ENCODE measurements at regions not wholly inside any gene's neighbourhood (a gene's known extent, or its start where the extent isn't known, plus 50 kb on each side); places are given as distances from the start of the nearest gene placed in this dataset.

DNA sequence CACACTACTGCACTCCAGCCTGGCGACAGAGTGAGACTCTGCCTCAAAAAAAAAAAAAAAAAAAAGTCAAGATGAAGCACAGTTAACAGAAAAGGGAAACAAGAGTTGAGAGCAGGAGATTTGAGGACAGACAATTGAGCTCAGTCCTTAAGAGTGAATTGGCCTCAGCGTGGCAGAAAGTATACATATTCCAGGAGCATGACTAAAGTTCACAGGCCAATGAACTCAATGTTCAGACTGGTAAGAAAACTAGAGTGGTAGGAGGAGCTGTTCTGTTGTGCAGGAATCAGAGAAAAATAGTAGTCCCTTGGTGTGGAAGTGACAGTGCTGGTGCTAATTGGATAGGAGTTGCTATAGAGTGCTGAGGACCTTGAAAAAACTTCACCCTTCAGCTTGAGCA, 60.0 kb downstream of the NRN1 start:
- no peak for DNase-seq (ENCODE audit: low read depth in 3 of 3, low spot score in 1 of 3)

DNA sequence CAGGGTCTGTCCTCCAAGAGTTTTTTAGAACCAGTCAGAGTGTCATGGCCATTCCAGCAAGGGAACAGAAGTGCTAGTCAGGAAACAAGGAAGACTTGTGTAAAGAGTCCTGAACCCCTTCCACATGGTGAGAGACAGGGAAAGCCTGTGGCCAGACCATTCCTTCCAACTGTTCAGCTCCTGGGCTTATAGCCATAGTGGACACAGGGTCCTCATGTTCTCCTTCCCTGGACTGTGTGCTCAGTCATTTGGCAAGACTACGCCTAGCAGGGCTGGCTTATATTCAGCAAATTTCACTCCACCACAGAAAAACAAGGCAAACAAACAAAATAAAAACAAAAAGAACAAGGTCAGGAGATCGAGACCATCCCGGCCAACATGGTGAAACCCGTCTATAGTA, 60.5 kb downstream of the NRN1 start:
- no peak for DNase-seq (ENCODE audit: low read depth in 3 of 3, low spot score in 1 of 3)

DNA sequence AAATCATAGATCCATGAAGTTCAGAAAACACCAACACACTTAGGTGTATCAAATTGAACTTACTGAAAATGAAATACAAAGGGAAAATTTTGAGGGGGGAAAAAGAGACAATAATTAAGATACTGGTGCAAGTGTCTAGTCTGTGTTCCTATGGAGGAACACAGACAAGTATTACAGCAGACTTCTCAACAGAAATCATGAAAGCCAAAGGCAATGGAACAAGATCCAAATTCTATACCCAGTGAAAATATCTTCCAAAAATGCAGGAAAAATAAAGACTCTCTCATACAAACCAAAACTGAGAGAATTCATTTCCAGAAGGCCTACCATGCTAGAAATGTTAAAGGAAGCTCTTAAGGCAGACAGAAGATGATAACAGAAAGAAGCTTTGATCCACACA, 63.1 kb downstream of the NRN1 start:
- no peak for DNase-seq (ENCODE audit: low read depth in 3 of 3, low spot score in 1 of 3)

DNA sequence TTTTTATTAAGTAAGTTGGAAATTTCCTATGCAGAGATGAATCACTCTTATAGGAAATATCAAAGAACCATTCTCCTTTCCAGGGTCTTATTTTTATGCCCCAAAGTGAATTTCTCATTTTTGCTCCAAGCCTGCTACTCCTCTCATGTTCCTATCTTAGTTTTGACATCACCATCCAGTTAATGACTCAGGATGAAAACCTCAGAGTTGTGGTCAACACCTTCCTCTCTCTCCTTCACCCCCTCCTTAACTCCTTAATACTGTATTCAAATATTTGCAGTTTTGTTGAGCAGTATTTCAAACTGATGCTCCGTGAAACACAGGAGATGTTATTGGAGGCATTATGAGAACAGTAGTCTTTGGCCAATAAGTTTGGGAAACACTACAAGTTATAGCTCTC, 64.1 kb downstream of the NRN1 start:
- DNase-seq (ENCODE audit: low read depth in 3 of 3, low spot score in 1 of 3), result no peak

DNA sequence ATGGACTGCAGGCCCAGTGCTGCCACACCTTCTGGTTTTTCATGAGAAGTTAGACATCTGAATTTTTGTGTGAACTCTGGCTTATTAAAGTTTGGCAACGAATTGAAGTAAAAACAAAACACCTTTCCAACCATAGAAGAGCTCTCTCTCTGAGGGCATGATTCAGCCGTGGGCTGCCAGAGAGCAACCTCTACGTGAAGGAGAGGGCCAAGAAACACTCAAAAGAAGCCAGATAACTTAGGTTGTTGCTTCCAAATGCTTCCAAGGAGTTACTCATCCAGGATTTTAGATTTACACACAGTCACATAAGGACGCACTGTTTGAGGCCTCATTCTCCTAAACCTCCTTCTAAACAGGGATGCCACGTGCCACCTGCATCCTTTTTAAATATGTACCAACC, 65.5 kb downstream of the NRN1 start:
- DNase-seq (ENCODE audit: low read depth in 3 of 3, low spot score in 1 of 3), result no peak

DNA sequence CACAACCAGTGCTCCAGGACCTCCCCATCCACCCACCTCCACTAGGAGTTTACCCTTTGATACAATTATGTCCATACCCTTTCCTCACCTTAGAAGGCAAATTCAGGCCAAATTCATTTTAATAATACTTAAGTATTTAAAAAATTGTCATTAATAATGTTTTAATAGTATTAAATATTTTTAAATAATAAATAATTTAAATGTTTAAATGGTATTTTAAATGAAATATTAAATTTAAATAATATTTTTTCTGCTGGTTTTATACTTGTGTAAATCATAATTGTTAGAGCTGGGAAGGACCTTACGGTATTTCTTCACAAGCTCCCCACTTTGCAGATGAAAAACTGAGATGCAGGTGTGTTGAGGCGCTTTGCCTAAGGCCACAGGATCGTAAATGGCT, 67.8 kb downstream of the NRN1 start:
- no peak for DNase-seq (ENCODE audit: low read depth in 3 of 3, low spot score in 1 of 3)

DNA sequence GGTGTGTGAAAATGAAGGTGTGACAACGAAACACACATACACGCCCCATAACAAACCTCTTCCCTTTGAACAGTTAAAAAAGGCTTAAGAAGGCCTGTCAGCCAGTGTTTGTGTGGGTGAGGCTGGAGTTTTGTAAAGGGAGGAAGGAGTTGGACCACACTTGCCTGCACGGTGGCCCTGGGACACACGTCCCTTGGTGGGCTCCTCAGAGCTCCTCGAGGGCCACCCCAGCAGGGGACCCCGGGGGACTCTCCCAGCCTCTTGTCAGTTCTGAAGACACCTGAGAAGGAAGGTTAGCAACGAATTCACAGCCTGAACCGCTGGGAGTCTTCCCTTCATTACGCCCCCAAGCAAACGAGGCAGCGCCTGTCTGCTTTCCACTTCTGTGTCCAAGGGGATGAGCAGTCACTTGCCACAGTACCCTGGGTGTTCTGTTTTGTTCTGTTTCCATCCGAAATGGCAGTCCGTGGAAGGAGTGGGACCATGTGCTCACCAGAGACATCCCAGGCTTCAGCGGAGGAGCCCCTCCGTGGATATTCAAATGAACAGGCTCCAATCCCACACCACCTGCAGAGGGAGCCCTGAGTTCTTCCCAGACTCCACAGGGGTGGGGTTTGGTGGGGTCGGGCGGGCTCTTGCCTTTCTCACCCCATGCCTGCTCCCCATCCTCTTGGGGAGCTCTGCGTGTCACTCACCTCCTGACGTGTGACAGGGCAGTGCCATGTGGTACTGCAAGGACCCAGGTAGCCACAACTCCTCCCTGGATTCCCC, 68.6 kb downstream of the NRN1 start:
- no peak for DNase-seq (ENCODE audit: low read depth in 3 of 3, low spot score in 1 of 3)

DNA sequence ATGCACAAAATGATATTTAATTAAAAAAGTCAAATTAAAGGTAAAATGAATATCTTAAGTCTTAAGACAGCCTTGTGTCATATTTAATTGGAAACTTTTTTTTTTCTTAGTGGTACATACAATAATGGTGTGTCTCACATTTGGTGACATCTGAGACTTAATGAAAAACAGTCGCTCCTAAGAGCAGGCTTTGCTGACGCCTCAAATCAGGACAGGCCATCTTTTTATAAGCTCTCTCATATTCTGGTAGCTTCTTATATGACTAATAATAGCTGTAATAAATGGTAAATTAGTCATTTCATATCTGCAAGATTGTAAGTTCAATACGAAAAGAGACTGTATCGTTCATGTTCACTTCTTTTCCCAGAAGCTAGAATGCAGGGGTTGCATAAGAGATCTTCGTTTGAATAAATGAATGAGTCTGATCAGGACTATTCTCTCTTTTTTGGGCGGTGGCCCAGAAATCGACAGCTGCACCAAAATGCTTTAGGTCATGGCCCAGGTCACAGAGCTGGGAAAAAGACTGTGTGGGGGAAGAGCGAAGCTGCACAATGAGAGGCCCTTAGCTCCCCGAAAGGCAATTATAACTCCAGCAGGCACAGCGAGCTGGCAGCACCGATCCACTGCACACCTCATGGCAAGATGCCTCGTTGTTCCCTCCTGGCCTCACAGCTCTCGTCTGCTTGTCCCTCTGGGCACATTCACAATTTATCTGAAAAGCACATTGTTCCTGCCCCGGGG, 69.4 kb downstream of the NRN1 start:
- DNase-seq (ENCODE audit: low read depth in 3 of 3, low spot score in 1 of 3), result no peak

DNA sequence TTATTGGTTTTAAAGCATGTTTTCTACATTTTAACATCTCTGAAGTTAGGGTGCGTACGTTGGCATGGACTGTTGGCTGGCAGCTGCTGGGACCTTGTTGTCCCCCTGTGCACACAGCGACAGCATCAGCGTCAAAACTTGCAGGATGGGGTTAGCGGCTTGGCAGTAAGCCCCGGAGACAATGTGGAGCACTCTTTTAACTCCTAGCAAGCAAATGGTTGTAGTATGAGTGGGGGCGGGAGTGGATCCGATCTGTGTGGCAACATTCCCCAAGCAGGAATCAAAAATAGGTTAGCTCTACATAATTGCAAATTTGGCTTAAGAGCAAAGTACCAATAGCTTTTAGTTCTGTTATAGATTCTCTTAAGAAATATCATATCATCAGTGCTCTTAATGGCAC, 70.1 kb downstream of the NRN1 start:
- no peak for DNase-seq (ENCODE audit: low read depth in 3 of 3, low spot score in 1 of 3)

DNA sequence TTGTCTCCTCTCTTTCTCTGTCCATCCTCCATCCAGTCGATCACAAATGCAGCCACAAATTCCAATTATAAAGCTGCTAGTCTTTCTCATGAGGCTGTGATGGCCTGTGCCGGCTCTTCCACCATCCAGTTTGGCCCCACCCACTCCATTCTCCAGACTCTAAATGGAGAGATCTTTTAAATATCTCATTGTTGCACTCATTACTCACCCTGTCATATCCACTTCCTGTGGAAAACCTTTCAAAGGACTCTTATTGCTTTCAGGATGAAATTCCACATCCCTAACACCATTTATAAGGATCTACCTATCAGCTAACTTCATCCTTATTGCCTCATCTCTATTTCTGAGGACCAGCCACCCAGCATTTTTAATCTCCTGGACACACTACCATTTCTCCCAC, 70.6 kb downstream of the NRN1 start:
- DNase-seq (ENCODE audit: low read depth in 3 of 3, low spot score in 1 of 3), result no peak

DNA sequence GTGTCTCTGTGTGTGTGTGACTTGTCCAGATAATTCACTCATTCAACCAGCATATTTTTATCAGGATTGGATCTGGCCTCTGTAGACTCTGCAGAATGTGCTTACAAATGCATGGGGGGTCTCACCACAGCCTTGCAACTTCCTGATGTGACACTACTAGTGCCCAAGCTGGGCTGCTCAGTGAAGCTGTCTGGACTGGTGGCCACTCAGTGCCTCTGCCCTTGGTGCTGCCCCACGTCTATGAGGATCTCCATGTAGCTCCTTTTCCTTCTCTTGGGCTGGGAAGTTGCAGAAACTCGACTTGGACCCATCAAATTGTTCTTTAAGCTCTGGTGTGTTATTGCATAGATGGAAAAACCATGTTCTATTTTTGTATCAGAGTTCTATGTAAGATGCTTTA, 75.8 kb downstream of the NRN1 start:
- no peak for DNase-seq (ENCODE audit: low read depth in 3 of 3, low spot score in 1 of 3)

DNA sequence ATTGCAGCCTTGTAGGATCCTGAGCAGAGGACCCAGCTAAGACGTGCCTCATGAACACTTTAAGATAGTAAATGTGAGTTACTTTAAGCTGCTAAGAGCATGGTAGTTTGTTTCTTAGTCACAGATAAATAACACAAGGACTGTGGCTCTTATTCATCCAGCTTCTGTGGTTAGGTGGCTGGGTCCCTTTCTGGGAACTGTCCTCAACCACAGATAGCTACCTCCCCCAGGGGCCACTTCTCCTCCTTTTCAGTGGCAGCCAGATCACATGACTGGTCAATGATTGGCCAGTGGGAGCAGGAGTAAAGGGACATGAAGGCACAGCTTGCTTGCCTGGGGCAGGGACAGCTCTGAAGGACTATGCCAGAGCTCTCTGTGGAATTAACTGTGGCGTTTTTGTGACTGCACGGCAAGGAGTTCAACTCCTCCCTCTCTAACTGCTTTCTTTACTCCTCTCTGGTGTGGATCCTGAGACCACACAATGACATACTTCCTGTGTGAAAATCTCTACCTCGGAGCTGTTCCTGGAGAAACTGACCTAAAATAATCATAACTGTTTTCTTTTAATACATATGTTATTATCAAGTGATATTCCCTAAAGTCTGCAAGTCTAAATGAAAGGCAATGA, 76.5 kb downstream of the NRN1 start:
- no peak for DNase-seq (ENCODE audit: low read depth in 3 of 3, low spot score in 1 of 3)

DNA sequence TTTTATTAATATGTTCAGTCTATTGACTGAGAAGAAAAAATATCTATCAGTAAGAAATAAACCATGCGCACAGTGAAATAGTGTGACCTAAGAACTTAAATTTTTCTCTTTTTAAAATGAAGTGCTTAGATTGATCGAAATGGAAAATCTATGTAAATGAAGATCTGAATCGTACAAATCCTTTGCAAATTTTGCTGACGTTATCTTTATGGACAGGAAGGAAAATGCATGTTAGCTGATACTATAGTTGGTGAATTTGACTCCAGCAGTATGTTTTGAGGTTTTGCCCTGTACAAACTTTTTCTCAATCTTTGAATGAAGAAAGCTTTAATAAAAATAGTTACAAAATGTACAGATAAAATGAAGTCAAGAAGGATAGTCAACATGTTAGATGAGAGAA, 82.9 kb downstream of the NRN1 start:
- DNase-seq (ENCODE audit: low read depth in 3 of 3, low spot score in 1 of 3), result no peak

DNA sequence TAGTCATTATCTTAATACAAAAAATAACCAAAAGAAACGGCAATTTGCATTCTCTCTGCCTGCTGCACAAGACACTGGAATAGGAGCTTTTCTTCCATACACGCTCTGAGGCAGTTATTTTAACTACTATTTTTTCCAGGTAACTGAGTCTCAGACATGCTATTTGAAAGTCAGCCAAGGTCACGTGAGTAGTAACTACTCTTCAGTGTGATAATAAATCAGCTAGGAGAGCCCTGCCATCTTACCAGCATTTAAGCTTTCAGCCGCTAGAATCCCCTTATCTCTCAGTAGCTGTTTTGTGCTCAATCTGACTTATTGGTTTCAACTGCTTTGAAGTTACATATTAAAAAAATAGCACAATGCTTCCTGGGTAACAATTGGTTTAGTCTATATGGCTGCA, 84.5 kb downstream of the NRN1 start:
- no peak for DNase-seq (ENCODE audit: low read depth in 3 of 3, low spot score in 1 of 3)

DNA sequence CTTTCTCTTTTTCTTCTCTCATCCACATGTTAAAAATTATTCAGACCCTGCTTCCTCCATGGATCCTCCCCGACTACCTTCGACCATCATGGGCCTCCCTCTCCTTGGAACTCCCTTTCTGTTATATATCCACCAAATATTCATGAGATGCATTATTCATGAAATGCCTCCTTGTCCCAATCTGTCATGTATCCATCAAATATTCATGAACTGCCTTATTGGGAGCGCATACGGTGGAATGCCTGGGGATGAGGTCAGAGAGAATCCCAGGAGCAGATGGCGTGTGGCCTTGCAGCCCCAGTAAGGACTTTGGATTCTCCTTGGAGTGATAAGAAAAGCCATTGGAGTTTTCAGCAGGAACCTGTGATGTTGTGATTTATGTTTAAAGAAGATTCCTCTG, 97.0 kb downstream of the NRN1 start:
- no peak for DNase-seq (ENCODE audit: low read depth in 3 of 3, low spot score in 1 of 3)

DNA sequence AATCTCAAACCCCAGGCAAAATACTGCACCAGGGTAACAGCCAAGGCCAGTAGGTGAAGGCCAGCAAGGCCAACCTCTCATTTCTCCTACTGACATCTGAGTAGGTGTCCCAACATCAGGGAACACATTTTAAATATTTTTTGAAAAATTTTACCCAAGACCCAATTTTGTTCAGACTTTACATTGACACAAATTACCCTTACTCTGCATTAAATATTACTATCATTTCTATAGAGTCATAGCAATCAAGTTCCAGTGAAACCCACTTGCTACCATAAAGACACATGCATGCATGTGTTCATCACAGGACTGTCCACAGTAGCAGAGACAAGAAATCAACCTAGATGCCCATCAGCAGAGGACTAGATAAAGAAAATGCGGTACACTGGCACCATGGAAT, 99.9 kb downstream of the NRN1 start:
- DNase-seq (ENCODE audit: low read depth in 3 of 3, low spot score in 1 of 3), result no peak

DNA sequence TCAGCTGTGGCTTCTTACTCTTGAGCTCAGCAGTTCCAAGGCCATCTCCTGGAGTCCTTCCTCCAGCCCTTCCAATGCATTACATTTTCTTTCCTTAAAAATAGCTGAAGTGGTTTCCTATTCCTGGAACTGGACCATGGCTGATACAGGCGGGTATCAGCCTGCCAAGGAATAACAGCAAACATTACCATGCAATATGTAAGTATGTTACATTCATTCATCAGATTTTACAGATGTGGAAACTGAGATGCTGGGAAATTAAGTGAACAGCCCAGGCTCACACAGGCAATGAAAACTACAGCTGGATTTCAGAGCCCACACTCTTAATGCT, 100.4 kb downstream of the NRN1 start:
- DNase-seq (ENCODE audit: low read depth in 3 of 3, low spot score in 1 of 3), result no peak

DNA sequence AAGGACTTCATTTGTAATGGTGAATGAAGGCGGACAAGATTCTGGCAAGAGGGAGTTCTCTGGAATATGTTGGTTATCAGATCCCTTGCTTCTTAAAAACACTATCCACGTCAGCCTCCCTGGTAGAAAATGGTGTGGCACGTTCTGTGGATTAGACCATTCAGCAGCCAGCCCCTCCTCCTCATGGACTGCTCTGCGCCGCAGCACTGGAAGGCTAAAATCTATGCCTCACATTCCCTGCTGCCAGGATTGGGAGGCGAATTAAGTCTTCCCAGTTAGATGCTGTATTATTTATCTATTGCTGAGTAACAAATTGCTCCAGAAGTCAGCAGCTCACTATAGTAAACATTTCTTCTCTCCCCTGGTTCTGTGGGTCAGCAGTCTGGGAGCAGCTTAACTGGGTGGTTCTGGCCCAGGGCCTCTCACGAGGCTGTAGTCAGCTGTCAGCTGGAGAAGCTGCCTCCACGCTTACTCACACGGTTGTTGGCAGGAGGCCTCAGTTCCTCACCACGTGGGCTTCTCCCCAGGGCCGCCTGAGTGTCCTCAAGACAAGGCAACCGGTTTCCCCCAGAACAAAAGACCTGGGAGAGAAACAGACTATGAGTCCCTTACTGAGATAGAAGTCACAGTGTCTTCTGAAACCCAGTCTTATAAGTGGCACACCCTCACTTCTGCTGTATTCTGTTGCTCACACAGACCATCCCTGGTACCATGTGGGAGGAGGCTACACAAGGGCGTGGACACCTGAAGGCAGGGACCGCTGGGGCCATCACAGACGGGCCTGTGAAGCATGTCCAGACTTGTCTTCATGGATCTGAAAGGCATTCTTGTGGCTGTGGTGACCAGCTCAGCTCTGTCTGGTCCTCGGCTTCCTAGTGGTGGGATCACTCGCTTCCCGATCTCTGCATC, 101.0 kb downstream of the NRN1 start:
- DNase-seq (ENCODE audit: low read depth in 3 of 3, low spot score in 1 of 3), result no peak

DNA sequence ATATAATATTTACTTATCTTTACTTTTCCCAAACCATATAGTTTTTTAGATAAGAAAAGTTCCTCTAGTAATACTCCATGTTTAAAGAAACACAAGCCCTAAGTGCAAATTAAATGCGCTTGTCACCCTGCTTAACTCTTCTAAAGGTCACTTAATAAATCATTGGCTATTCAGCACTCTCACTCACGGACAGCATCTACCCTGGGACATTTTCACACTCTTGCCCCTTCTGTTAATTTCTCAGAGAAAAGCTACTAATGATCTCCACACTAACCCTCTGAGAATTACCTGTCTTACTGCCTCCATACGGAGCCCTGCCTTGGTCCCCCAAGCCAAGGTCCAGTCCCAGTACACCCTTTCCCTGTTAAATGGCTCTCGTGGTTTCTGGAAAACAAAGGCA, 102.2 kb downstream of the NRN1 start:
- DNase-seq (ENCODE audit: low read depth in 3 of 3, low spot score in 1 of 3), result no peak

DNA sequence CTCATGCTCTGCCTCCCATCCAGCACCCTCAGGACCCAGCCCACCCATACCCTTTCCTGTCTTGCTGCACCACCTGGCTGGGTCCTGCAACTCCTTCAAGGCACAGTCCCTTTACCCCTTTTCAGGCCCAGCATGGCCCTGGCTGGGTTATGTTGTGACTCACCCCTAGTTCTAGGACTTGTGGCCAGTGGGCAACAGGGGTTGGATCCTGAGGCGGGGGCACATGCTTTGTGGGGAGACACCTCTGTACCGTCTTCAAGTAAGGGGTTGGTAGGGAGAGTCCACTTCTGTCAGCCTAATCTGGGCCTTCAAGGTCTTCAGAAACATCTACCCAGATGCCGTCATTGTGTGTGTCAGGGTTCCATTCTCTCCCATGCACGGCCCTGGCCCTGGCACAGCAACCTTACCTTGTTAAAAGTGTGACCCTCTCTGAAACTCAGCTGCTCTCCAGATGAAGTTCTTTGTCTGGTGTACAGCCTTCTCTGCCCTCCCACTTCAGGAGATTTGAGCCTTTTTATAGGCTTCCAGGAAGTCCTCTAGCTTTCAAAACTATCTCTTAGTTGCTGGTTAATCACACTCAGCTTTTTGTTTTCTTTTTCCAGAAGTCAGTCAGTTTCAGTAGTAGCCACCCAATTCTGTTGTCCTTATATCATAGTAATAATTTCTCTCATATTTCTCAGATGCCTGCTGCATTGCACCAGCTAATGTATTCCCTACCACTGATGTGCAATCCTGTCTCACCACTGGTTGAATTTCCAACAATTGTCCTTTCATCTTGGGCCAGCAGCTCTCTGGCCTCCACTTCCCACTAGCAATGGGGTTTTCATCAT, 107.3 kb downstream of the NRN1 start:
- DNase-seq (ENCODE audit: low read depth in 3 of 3, low spot score in 1 of 3), result no peak

DNA sequence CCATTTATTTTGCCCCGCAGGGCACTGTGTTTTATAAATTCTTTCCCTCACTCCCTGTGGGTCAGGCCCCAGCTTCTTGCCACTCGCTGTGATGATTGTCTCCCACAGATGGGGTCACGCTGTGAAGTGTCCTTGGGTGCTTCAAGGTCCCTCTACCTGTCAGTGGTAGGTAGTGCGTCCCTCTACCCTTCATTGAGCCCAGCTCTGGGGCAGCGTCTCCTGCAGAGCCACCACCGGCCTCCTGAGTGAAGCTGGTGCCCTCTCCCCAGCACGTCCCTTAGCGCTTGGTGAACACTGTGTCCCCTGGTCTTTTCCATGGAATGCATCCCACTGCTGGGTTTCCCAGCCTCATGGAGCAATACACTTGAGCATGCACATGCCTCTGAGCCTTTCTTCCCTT, 108.2 kb downstream of the NRN1 start:
- DNase-seq (ENCODE audit: low read depth in 3 of 3, low spot score in 1 of 3), result no peak
